Gastrocnemius medialis (tissue), 4 donors: ENCODE measurements at regions not wholly inside any gene's neighbourhood (a gene's known extent, or its start where the extent isn't known, plus 50 kb on each side); places are given as distances from the start of the nearest gene placed in this dataset.

Experiments
- ATAC-seq, 2 donors: fragments of 150-250 bp; one replicate each; pipeline ENCODE4 v1.9.1; 2016
- DNase-seq, 2 donors: peaks; one replicate each; pipeline ENCODE4 v3.0.0-alpha.2; 2019
- H3K27ac ChIP-seq, 4 donors: fragments of 200-600 bp; sonication (generic); 1 replicate in 1 of 4; 2 replicates in 3 of 4; pipeline ENCODE4 v1.5.1; 2016 to 2018; ENCODE audit warnings: mild to moderate bottlenecking in 2 of 4, moderate library complexity in 1 of 4
- H3K27me3 ChIP-seq, 3 donors: fragments of 200-600 bp; sonication (generic) in 2 of 3; 1 replicate in 1 of 3; 2 replicates in 2 of 3; pipeline versions ENCODE4 v1.5.1 to v1.6.0; 2016 to 2019; ENCODE audit warnings: mild to moderate bottlenecking in 1 of 3, moderate library complexity in 1 of 3
- H3K36me3 ChIP-seq, 2 donors: fragments of 200-600 bp; sonication (generic) in 1 of 2; one replicate each; pipeline ENCODE4 v1.5.1; 2017 to 2018
- H3K4me1 ChIP-seq, 2 donors: fragments of 200-600 bp; sonication (generic) in 1 of 2; one replicate each; pipeline ENCODE4 v1.5.1; 2016 to 2017; ENCODE audit warnings: mild to moderate bottlenecking in 2 of 2
- H3K4me3 ChIP-seq, 4 donors: fragments of 200-600 bp; sonication (generic) in 3 of 4; 1 replicate in 1 of 4; 2 replicates in 3 of 4; pipeline ENCODE4 v1.5.1; 2016 to 2019; ENCODE audit warnings: mild to moderate bottlenecking in 2 of 4
- H3K9me3 ChIP-seq, 3 donors: fragments of 200-600 bp; sonication (generic) in 2 of 3; 1 replicate in 1 of 3; 2 replicates in 2 of 3; pipeline ENCODE4 v1.5.1; 2016 to 2019
- CTCF ChIP-seq, 5 experiments: fragments of 450-650 bp in 3 of 5; fragments of 200-600 bp in 2 of 5; sonication (generic) in 2 of 5; IDR thresholded peaks in 4 of 5; conservative IDR thresholded peaks in 1 of 5; 1 replicate in 4 of 5; 2 replicates in 1 of 5; pipeline ENCODE4 v1.5.1; 2016 to 2019; ENCODE audit warnings: antibody characterized with exemption in 5 of 5, mild to moderate bottlenecking in 3 of 5, moderate library complexity in 3 of 5
- POLR2A ChIP-seq, 2 donors: fragments of 450-650 bp; IDR thresholded peaks; one replicate each; pipeline ENCODE4 v1.6.1; 2017; ENCODE audit warnings: antibody characterized with exemption in 2 of 2, mild to moderate bottlenecking in 2 of 2, moderate library complexity in 2 of 2
- in situ Hi-C, 4 donors: fragments of 200-750 bp; cut with MboI; loops; one replicate each; pipeline versions ENCODE4 v1.15.0 to v1.8.0; 2017; ENCODE audit warnings: low sequenced_read_pairs in 4 of 4
- intact Hi-C: fragments of 100-400 bp; cut with DNase I; formaldehyde crosslinking; loops from one replicate; pipeline ENCODE4 v1.15.1; 2023; ENCODE audit warnings: low total_unique reads

- Histone ChIP-seq H3K4me3 (no peak overlapping the region), H3K9me3 (no peaks in the 10 kb centered on the region), H3K36me3 (no peaks in the 10 kb centered on the region), H3K27me3 (no peaks in the 10 kb centered on the region), H3K27ac (peak overlapping the region; percentile 94 to 100 (median 94)), H3K4me1 (peaks cover 86% of the 10 kb centered on the region in 2 donors)
- in situ Hi-C loops (loop anchor here in 2 of 4 donors (10.0 to 25.0 kb wide), 3 partner anchors 109 to 528 kb away; partner anchors contain the start of genes FGGY (in 2 of the 2) and JUN (in 1 of the 2)), intact Hi-C loops (loop anchor here (5.0 kb wide), 1 partner anchor 241 kb away; no protein-coding TSS in a partner anchor)
- peak; percentile 77 to 82 for ATAC-seq
- DNase-seq = peak; percentile 84 to 90
- peak in 1 of 2 donors; percentile 24 for TF ChIP-seq POLR2A (IDR thresholded peaks at IDR 0.05)
- TF ChIP-seq CTCF (IDR thresholded peaks at IDR 0.05 in 4 of 5, conservative IDR thresholded peaks at IDR 0.05 in 1 of 5) = no peak
Observed at GRCh38 chr1:58896246-58897183, 112.7 kb upstream of the JUN start.

- Histone ChIP-seq H3K36me3 (no peaks in the 10 kb centered on the region), H3K27ac (peak overlapping the region; percentile 94 to 100 (median 94)), H3K4me3 (no peak overlapping the region), H3K27me3 (no peaks in the 10 kb centered on the region), H3K4me1 (peaks cover 87 to 91% of the 10 kb centered on the region in 2 donors), H3K9me3 (no peaks in the 10 kb centered on the region)
- in situ Hi-C loops (loop anchor here in 2 of 4 donors (10.0 to 25.0 kb wide), 3 partner anchors 112 to 526 kb away; partner anchors contain the start of genes FGGY (in 2 of the 2) and JUN (in 1 of the 2)), intact Hi-C loops (loop anchor here (5.0 kb wide), 1 partner anchor 238 kb away; no protein-coding TSS in a partner anchor)
- TF ChIP-seq CTCF (IDR thresholded peaks at IDR 0.05 in 4 of 5, conservative IDR thresholded peaks at IDR 0.05 in 1 of 5) (no peak), POLR2A (IDR thresholded peaks at IDR 0.05) (no peak)
- DNase-seq = no peak
- no peak for ATAC-seq
Observed at GRCh38 chr1:58898739-58899586, 115.1 kb upstream of the JUN start.

GRCh38 chr1:58899587-58900271, 115.9 kb upstream of the JUN start:
- H3K27ac ChIP-seq = peak overlapping the region; percentile 94 to 100 (median 94)
- no peaks in the 10 kb centered on the region for H3K9me3 ChIP-seq
- ATAC-seq (no peak), DNase-seq (no peak)
- in situ Hi-C loops (loop anchor here (5.0 to 25.0 kb wide), 6 partner anchors 68 to 525 kb away; partner anchors contain the start of genes FGGY (in 3 of the 4) and JUN (in 3 of the 4)), intact Hi-C loops (loop anchor here (5.0 kb wide), 3 partner anchors 238 to 798 kb away; no protein-coding TSS in a partner anchor)
- no peaks in the 10 kb centered on the region for H3K27me3 ChIP-seq
- TF ChIP-seq CTCF (IDR thresholded peaks at IDR 0.05 in 4 of 5, conservative IDR thresholded peaks at IDR 0.05 in 1 of 5) (no peak), POLR2A (IDR thresholded peaks at IDR 0.05) (no peak)
- H3K36me3 ChIP-seq = no peaks in the 10 kb centered on the region
- peaks cover 81 to 90% of the 10 kb centered on the region in 2 donors for H3K4me1 ChIP-seq
- no peak overlapping the region for H3K4me3 ChIP-seq

- peak overlapping the region; percentile 94 to 100 (median 94) for H3K27ac ChIP-seq
- intact Hi-C loops = loop anchor here (5.0 kb wide), 2 partner anchors 527 to 797 kb away; no protein-coding TSS in a partner anchor
Observed at GRCh38 chr1:58900396-58900795, 116.5 kb upstream of the JUN start.

More at GRCh38 chr1:58900396-58900795, 116.5 kb upstream of the JUN start:
- no peak for TF ChIP-seq CTCF (IDR thresholded peaks at IDR 0.05 in 4 of 5, conservative IDR thresholded peaks at IDR 0.05 in 1 of 5)
- H3K27me3 ChIP-seq = no peaks in the 10 kb centered on the region
- no peaks in the 10 kb centered on the region for H3K9me3 ChIP-seq
- H3K4me3 ChIP-seq = no peak overlapping the region
- no peak for DNase-seq
- no peaks in the 10 kb centered on the region for H3K36me3 ChIP-seq
- ATAC-seq = no peak
- in situ Hi-C loops = loop anchor here in 3 of 4 donors (5.0 to 10.0 kb wide), 3 partner anchors 67 to 394 kb away; partner anchors contain the start of genes JUN (in 2 of the 3) and FGGY (in 1 of the 3)
- peaks cover 74 to 83% of the 10 kb centered on the region in 2 donors for H3K4me1 ChIP-seq
